ENCODE measurements at regions not wholly inside any gene's neighbourhood (a gene's known extent, or its start where the extent isn't known, plus 50 kb on each side); places are given as distances from the start of the nearest gene placed in this dataset.

DNA sequence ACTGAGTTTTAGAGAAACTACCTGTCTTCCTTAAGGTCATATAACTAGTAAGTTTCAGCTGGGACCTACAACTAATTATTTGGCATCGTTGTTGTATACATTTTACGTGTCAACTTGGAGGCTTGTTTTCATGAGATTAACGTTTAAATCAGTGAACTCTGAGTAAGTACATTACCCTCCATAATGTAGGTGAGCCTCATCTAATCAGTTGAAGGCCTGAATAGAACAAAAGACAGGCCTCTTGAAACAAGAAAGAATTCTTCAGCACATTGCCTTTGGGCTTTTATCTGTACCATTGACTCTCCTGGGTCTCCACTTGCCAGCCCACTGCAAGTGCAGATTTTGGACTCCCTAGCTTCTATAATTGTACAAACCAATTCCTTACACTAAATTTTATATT, 364.6 kb downstream of the ADGRL2 start:
- TF ChIP-seq, protein P1, sequence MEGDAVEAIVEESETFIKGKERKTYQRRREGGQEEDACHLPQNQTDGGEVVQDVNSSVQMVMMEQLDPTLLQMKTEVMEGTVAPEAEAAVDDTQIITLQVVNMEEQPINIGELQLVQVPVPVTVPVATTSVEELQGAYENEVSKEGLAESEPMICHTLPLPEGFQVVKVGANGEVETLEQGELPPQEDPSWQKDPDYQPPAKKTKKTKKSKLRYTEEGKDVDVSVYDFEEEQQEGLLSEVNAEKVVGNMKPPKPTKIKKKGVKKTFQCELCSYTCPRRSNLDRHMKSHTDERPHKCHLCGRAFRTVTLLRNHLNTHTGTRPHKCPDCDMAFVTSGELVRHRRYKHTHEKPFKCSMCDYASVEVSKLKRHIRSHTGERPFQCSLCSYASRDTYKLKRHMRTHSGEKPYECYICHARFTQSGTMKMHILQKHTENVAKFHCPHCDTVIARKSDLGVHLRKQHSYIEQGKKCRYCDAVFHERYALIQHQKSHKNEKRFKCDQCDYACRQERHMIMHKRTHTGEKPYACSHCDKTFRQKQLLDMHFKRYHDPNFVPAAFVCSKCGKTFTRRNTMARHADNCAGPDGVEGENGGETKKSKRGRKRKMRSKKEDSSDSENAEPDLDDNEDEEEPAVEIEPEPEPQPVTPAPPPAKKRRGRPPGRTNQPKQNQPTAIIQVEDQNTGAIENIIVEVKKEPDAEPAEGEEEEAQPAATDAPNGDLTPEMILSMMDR (IDR thresholded peaks at IDR 0.05) = no peak
- no peak for TF ChIP-seq POLR2A (IDR thresholded peaks at IDR 0.05)

All from uterus (tissue), 2 donors.